HT-29 (cell line): ENCODE measurements at regions not wholly inside any gene's neighbourhood (a gene's known extent, or its start where the extent isn't known, plus 50 kb on each side); places are given as distances from the start of the nearest gene placed in this dataset.

Experiments used
- DNase-seq: peaks from one replicate; pipeline ENCODE4 v3.0.0-alpha.2; 2015; ENCODE audit warnings: low spot score

DNA sequence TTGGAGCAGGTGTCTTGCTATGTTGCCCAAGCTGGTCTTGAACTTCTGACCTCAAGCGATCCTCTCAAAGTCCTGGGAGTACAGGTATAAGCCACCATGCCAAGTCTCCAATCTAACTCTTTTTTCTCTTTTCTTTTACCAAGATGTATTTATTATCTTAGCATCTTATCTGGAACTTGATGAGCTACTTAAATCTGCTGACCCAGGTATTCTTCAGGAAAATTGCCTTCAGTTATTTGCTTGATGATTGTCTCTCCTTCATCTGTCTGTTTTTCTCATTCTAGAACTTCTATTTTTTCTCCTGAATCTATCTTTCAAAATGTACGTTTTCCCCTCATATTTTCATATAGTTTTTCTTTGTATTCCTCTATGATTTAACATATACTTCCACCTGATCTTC is 158.2 kb upstream of the DMAC1 start:
- no peak for DNase-seq

DNA sequence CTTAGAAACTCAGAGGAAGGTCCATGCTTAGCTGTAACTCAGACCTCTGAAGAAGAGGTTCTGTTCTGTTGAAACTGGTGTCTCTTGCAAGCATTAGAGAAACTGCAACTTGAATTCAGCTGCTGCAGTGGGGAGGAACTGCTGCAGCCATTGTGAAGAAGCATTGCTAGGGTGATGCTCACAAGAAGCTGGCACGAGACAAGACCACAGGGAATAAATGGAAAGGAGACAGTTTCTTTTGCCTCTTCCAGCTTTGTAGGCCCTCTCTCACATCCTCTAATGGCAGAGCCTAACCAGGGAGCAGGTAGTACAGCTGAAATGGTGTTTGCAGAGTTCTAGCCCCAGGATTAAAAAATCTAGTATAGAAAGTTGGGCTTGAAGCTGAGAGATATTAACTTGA is 148.0 kb upstream of the DMAC1 start:
- no peak for DNase-seq

DNA sequence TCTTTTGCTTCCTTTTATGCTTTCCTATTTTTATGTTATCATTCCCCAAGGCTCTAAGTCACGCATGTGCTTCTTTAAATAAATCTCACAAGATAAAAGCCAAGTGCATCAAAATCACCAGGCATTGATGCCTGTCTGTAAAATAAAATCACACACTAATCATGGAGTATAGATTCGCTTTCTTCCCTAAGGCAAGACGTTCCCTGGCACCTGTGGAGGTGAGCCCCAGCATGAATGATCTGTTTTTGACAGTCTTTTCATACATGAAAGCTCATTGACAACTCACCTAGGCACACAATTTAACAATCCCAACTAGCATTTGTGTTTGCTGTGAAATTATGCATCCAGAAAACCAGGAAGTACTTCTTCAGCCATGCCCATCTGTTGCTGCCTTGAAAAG is 146.9 kb upstream of the DMAC1 start:
- no peak for DNase-seq

DNA sequence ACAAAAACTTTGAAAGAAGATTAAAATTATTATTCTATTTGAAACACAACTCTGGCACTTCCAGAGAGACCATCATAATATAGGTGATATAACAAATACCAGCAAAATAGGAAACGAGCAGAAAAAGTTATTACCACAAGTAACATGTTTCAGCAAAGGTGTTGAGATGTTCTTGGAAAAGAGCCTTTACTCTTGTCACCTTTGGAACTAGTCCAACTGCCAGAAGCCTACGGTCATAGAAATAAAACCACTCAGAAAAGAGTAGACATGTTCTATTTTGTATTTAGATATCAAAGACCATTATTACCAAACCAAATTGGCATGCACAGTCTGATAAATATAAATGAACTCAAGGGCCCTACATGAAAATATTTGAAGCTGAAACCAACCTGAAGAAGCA is 145.0 kb upstream of the DMAC1 start:
- DNase-seq: no peak

DNA sequence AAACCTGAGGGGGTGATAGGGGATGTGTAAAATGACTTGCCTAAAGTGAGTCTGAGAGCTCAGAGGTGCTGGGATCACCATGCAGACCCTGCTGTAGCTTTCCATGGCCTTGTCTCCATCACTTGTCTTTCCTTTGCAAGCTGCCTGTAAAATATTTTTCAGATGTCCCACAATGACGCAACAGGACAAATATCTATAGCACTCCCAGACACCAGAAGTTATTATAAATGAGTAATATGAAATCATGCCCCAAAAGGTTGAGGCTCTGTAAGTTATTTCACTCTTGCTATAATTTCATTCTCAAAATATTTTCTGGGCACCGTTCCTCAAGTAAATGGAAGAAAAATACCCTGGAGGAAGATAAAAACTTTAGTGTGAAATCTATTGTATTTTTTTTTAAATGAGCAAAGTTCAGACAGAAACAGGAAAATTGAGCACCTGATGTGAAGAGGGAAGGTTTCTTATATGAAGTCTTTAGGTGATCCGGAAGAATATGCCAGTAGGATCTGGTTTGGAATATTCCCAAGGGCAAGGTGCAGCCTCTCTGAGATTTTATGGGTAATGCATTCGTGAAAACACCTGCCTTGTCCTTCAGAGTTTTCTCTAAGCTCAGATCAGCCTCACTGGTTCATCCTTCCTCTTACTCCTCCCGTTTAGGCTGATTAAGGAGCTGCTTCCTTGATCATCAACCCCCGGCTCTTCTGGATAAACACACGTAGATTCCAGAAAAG is 138.3 kb upstream of the DMAC1 start:
- no peak for DNase-seq

DNA sequence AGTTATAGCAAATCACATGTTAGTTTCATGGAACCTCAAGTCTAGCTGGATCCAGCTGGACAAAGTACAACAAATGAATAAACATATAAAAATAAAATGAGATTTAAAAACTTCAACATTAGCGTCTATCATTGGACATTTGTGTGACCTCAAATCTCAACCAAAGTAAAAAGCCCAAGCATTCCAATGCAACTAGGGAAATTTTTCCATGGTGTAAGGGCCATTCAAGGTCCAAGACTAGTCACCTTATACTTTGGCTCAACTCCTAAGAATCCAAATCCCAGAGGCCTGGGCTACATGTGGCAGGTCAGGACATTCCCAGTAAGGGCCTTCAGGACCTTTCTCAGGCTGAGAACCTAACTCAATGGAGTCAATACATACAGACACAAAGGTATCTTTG is 137.4 kb upstream of the DMAC1 start:
- DNase-seq: no peak

DNA sequence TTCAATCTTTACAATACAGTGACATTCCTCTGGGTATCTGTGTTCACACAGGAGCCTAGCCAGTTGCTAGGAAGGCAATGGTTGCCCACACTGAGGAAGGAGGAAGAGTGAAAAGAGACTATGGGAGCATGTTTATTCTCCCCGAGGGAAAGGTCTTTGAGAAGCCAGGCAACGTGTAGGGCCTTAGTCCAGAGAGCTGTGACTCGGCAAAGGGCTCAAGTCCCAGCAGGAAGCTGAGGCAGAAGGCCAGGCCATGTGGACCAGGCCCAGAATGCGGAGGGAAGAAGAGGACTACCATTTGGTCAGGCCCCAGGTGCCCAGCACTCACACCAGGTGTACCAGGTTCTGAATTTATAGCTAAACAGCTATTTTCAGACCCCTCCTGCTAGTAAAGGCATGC is 136.6 kb upstream of the DMAC1 start:
- no peak for DNase-seq

DNA sequence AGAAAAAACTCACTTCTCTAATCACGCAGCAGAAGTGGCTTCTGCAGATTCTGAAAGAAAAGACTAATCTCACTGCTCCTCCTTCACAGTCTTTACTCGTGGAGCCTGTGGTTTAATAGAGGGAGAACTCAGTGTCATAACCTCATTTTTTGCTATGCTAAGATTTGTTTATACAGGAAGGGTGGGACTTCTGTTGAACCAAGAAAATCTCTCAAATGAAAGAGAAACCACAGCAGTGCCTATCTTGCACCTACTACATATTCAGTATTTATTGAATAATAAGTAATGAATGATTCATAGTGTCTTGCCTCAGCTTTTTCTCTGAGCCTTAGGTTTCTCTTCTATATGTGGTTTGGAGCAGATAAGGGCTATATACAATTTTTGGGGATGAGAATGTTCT is 136.1 kb upstream of the DMAC1 start:
- peak; percentile 2 for DNase-seq

DNA sequence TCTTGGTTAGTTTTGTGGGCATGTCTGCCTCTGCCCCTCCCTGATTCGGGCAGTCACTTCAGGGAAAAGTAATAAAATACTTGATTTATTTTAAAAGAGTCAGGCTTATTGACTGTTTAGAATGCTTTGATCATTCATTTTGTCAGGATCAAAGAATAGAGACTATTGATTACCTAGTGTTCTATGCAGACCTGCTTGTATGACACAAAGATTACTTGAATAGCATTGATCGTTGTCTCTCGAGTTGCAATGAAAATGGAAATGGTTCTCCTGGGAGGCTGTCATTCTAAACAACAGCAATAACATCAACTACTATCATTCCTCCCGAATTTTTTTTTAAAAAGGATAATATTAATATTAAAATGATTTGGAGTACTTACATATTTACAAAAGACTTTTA is 133.2 kb upstream of the DMAC1 start:
- DNase-seq: no peak

DNA sequence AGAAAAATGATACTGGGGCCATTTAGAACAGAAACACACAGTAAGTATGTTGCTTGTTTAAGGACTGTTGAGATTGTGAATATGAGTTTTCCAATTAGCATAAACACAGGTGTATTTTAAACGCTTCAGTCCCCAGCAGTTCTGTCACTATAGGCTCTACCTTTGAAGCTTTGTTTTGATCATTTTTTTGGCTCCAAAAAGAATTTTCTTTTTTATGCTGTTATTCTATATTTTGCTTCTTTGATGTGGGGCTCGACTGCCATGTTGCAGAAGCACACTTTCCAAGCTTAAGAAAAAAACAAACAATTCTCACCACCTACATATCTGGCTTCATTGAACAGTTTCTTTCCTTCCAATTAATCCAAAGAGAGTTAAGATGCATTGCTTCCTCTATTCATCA is 131.0 kb upstream of the DMAC1 start:
- no peak for DNase-seq

DNA sequence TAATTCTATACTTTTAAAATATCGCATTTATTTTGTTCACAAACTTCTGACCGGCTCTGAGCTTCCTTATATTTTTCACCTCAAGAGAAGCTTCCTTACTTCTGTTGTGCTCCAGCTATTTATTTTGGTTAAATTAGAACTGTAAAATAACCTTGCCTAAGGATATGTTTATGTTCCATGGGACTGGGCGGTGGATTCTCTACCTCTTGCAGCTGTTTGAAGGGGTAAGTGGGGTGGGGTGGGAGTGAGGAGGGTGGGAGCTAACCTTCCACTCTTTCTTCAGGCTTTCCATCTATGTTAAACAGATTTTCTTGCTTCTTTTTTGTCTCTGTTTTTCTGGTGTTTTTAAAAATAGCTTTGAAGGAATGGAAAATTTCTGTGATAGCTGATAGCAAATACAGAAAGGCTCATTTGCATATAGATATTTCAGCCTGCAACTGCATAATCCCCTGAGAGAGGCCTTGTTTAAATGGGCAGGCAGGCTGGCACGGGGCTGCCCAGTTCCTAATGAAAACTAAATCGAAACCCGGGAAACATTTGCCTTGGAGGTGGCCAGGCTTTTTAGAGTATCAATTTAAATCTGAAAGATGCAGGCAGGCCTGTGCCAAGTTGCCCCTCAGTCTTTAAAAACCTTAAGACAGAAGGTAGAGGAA is 122.1 kb upstream of the DMAC1 start:
- no peak for DNase-seq

DNA sequence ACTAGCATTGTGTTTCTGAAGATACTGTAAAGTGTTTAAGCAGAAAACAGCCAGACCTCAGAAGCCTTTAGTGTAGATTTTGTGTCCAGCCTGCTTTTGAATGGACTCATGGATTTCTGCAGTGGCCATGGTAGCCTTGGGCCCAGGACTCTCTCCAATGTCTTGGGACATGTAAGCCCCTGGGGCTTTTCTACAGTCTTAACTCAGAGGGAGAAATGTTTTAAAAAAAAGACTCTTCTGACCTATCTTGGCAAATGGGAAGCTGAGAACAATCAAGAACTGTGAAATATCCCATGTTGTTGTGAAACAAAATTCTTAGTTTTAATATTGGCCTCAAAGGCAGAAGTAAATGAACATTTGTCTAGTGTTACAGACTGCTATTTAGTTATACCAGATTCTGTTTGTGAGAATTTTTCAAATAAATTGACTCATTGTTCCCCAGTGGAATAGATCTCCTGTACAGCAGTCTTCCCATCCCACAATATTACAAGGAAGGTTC is 112.5 kb upstream of the DMAC1 start:
- DNase-seq: no peak

DNA sequence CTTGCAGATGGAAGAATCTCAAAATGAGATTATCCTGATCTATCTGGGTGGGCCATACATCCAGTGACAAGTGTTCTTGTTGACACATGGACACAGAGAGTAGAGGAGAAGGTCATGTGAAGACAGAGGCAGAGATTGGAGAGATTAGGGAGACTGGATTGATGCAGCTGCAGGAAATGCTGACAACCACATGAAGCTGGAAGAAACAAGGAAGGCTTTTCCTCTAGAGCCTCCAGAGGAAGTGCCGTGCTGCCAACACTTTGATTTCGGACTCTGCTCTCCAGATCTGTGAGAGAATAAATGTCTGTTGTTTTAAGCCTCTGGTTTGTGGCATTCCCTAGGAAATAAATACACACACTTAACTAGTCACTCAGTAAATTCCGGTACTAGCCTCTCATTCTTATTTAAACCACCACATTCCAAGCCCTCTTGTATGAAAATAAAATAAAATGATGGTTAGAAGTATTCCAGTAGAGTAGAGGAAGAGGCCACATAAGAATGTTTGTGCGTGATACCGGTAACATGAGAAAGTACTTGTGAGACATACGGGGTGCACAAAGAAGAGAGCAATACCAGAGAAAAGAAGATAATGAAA is 110.9 kb upstream of the DMAC1 start:
- DNase-seq: no peak

DNA sequence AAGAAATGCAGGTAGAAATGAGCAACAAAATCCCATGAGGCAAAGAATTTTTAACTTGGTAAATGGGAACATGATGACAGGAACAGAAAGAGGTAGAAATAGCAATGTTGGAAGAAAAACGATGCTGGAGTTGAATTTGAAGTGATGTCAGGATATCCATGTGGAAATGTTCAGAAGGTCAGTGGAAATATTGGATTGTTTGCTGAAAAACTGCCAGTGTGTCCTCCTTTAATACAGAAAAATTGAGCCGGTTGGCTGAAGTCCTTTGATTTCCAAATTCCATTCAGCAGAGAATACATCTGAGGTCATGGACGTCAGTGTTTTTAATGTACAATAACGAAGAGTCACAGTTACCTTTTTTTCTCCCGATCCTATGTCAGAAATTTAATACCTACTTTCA is 110.0 kb upstream of the DMAC1 start:
- DNase-seq: no peak

DNA sequence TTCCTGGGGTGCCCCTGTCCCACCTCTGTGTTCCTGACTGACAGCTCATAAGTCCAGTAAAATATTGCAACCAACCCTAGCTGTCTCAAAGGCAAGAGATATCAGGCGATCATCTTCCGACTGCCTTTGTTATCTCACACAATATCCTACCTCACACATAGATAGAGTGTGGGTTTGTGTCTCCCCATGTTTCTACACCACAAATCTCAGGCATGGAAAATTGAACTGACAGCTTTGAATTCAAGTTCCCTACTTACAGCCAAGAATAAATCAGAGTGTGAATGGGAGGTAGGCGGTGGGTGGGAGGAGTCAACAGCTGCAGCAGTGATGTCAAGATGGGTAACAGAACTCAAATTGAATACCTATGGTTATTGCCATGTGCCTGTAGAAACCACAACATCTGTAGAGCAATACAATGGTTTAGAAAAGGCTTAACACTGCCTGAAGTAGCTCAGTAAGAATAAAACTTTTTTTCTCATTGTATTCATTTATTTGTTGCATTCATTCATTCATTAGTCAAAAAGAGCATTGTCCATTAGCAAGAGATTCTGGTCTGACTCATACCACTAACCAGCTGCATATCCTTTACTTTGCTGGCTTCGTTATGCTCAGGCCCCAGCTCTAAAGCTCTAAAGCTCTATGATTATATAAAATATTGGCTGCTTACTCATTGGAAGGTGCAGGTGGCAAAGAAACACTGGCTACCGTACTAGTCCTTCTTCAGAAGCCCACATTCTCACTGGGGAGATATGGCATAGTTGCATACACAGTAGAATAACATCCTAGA is 108.2 kb upstream of the DMAC1 start:
- DNase-seq: no peak

DNA sequence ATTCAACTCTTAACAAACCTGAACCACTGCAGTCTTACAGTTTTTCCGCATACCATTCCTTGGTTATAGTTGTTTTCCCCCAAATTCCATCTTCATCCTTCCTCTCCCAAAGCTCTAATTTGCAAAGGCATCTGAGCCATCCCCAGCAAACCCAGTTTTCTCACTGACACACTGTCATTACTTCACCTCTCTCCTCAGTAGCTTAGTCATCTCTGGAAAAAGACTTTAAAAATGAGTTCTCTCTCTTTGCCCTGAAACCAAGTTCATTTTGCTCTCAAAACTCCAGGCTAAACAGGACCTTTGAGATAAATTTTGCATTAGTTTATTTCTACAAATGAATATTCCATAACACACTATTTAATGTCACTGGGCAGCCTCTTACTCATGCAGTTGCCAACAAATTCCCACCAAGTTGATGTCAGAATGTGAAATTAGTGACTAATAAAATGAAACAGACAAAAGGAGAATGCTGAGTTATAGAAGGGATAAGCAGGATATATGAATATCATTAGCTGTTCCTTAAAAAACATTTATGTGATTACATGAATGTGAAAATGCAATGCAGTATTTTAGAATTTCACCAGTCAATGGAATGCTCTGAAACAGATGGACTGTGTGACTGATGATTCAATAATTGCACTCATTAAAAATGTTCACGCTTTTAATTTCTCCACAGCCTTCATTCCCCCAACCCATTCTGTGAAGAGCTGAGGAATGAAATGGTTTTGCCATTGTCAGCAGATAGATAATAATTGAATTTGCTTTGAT is 107.4 kb upstream of the DMAC1 start:
- no peak for DNase-seq

DNA sequence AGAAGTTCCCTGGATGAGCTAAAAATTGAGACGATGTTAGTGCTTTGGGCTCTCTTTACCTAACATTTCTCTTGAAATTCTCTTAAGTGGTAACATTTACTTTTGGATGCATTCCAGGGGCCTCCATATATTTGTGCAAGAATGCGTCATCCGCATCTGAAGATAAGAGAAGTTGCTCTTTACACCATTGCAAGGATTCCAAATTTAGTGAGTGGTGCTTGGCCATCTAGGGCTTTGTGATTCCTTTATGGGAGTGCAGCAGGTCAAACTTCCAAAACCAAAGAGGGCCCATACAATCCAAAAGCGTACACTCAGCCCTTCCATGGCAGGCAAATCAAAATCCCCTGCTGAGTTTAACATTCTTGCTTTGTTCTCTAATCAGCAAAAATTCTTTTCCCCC is 102.0 kb upstream of the DMAC1 start:
- no peak for DNase-seq

DNA sequence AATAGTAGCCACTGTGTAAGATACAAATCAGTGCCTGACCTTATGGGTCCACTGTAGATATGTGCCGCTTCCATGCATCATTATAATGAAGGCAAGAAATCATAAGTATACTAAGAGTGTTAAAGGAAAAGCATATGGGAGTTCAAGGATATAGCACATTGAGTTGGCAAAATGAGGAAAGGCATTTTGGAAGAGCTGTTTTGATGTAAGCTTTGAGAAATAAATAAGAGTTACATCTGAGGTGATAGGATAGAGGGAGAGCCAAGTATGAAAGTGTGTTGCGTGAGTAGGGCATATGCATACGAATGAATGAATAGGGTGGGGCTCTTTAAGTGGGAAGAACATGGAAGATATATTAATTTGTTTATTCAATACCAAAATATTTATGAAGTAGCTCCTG is 101.0 kb upstream of the DMAC1 start:
- DNase-seq: no peak

DNA sequence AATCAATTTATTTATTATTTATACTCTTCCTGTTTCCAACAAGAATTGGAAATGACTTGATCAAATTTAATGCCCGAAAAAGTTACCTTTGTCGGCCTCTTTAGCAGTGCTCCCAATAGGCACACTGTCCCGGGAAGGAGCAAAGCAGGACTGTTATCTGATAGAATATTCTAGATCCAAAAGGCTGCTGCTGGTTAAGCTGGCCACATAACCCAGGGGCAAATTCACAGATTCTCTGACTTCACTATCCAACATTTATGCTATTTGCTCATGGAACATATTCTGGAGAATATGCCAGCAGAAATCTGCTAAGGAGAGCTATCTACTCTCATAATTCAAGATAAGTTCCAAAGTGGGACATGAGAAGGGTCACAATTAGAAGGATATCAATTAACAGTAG is 100.2 kb upstream of the DMAC1 start:
- no peak for DNase-seq

DNA sequence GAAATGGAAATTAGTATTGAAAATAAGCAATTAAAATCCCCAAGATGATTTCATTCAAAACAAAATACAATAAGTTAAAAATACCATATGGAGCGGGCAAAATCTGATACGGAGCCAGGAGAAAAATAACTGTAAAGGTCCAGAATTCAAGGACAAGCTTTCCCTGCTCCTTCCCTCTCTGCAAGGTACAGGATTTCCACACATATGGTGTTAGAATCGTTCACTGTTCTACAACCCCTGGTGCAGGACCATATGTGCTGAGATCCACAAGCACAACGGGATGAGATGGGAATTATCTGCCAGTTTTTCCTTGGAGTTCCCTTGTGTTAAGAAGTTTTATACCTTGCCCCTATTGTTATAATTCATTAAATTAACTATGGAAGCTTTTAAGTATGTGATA is 94.7 kb upstream of the DMAC1 start:
- DNase-seq: no peak

DNA sequence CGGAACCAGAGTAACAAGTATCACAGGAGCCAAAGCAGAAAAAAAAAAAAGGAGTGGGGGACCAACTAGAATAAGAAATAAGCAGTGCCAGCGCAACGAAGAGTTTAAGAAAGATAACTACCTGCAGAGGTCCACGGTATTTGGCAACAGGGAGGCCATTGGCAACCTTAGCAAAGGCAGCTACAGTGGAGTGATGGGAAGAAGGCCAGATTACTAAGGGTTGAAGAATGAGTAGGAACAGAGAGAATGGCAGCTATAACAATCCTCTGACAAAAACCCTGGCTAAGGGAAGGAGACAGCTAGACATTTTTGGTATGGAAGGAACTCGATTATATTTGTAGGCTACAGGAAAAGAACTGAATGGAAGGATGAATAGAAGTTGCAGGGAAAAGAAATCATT is 93.4 kb upstream of the DMAC1 start:
- DNase-seq: no peak
